Ascending aorta (tissue), 2 donors: ENCODE measurements at regions not wholly inside any gene's neighbourhood (a gene's known extent, or its start where the extent isn't known, plus 50 kb on each side); places are given as distances from the start of the nearest gene placed in this dataset.

Experiments used
- DNase-seq, 2 donors: peaks; one replicate each; pipeline ENCODE4 v3.0.0-alpha.2; 2019; ENCODE audit warnings: low spot score in 2 of 2
- H3K27ac ChIP-seq, 2 donors: fragments of 200-600 bp; sonication (generic); one replicate each; pipeline ENCODE4 v1.5.1; 2016 to 2017; ENCODE audit warnings: mild to moderate bottlenecking in 1 of 2
- H3K27me3 ChIP-seq: fragments of 200-600 bp; sonication (generic); one replicate; pipeline ENCODE4 v1.5.1; 2017
- H3K36me3 ChIP-seq, 2 donors: fragments of 200-600 bp; sonication (generic); one replicate each; pipeline ENCODE4 v1.5.1; 2016
- H3K4me1 ChIP-seq, 2 donors: fragments of 200-600 bp; sonication (generic); one replicate each; pipeline ENCODE4 v1.5.1; 2016 to 2017; ENCODE audit warnings: mild to moderate bottlenecking in 1 of 2
- H3K4me3 ChIP-seq, 2 donors: fragments of 200-600 bp; sonication (generic); one replicate each; pipeline ENCODE4 v1.5.1; 2016 to 2017; ENCODE audit warnings: mild to moderate bottlenecking in 1 of 2
- H3K9me3 ChIP-seq, 2 donors: fragments of 200-600 bp; sonication (generic); one replicate each; pipeline ENCODE4 v1.5.1; 2016
- intact Hi-C: fragments of 100-400 bp; cut with DNase I; formaldehyde crosslinking; loops from one replicate; pipeline ENCODE4 v1.15.1; 2023
- TF ChIP-seq, protein P1 (sequence below), 3 experiments: fragments of 200-600 bp in 2 of 3; fragments of 450-650 bp in 1 of 3; sonication (generic) in 2 of 3; IDR thresholded peaks; one replicate each; pipeline ENCODE4 v1.5.1; 2016 to 2019; ENCODE audit warnings: antibody characterized with exemption in 3 of 3, mild to moderate bottlenecking in 1 of 3, moderate library complexity in 1 of 3

DNA sequence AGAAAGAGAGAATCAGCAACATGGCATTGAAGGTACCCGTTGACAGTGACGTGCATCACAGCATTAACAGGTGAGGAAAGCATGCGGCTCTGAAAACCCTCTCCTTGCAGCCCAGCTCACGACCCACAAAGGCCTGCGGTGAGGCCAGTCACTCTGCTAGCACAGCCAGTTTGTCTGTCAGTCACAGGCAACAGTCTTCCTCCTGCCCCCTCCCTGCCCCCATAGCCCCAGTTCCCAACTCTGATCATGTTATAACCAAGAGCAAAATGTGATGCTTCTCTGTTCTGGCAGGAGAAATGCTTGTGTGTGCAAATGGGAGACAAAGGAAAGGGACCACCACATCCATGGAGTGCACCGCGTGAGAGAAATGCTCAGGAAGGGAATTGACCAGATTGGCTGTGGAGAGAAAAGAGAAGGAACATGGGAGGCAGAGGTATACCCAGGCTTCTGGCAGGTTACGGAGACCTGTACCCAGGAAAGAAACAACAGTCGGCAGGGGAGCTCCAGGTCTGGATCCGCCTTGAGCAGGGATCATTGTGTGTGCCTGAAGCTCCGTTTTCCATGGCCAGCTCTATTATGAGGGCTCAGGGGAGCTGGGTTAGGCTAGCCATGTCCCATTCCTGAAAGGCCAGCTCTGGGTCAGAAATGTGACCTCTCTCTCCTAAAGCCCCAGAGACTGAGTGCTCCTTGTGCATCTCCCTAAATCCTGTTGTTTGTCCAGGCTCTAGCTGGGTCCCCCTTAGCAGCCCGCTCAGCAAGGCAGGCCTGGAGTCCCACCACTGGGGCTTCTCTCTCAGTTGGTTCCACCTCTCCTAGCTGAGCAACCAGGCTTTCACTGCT lies 139.7 kb upstream of the MAMLD1 start:
- DNase-seq = peak in 1 of 2 donors; percentile 38
- H3K4me1 ChIP-seq = no peaks in the 10 kb centered on the region
- no peaks in the 10 kb centered on the region for H3K36me3 ChIP-seq
- H3K27ac ChIP-seq = no peak overlapping the region
- no peak overlapping the region for H3K4me3 ChIP-seq
- TF ChIP-seq, protein P1, sequence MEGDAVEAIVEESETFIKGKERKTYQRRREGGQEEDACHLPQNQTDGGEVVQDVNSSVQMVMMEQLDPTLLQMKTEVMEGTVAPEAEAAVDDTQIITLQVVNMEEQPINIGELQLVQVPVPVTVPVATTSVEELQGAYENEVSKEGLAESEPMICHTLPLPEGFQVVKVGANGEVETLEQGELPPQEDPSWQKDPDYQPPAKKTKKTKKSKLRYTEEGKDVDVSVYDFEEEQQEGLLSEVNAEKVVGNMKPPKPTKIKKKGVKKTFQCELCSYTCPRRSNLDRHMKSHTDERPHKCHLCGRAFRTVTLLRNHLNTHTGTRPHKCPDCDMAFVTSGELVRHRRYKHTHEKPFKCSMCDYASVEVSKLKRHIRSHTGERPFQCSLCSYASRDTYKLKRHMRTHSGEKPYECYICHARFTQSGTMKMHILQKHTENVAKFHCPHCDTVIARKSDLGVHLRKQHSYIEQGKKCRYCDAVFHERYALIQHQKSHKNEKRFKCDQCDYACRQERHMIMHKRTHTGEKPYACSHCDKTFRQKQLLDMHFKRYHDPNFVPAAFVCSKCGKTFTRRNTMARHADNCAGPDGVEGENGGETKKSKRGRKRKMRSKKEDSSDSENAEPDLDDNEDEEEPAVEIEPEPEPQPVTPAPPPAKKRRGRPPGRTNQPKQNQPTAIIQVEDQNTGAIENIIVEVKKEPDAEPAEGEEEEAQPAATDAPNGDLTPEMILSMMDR (IDR thresholded peaks at IDR 0.05) = no peak
- H3K9me3 ChIP-seq = no peaks in the 10 kb centered on the region
- intact Hi-C loops = no loop called here
- no peaks in the 10 kb centered on the region for H3K27me3 ChIP-seq

DNA sequence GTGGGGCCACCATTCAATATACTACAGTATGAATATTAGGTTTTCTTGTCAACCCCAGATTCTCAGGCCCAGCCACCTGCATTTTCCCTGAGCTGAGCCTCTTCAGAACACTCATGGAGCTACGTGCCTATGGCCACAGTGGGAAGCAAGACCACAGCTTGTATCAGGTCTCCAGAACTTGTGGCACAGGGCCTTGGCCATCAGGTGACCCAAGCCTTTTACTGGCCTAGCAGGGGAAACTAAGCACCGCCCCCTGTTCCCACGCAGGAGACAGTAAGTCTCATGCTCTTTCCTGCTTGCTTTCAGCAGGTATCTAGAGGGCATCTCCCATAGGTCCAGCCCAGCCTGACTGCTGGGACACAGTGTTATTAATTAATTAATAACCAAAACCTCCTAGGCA lies 138.4 kb upstream of the MAMLD1 start:
- H3K4me3 ChIP-seq = no peak overlapping the region
- TF ChIP-seq, protein P1 (IDR thresholded peaks at IDR 0.05) = no peak
- H3K9me3 ChIP-seq = no peaks in the 10 kb centered on the region
- H3K4me1 ChIP-seq = no peaks in the 10 kb centered on the region
- H3K27me3 ChIP-seq = no peaks in the 10 kb centered on the region
- DNase-seq = no peak
- H3K27ac ChIP-seq = no peak overlapping the region
- intact Hi-C loops = no loop called here
- H3K36me3 ChIP-seq = no peaks in the 10 kb centered on the region

DNA sequence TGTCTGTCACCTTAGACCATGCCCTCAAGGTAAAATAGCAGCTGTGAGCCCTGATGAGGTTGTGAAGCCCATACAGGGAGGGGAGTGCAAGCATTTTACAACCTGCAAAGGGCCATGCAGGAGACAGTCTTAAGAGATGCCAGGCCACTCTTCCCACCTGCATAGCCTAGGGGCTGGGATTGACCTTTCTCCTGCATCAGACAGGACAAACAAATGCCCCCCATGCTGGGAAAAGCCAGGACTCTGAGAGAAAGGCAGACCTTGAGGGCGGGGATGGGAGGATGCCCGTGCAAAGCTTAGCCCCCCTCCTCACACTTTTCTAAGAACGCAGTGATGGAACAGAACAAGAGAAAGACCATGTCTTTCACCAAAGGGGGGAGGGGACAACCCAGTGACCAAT lies 137.9 kb upstream of the MAMLD1 start:
- H3K27ac ChIP-seq = no peak overlapping the region
- intact Hi-C loops = no loop called here
- no peaks in the 10 kb centered on the region for H3K27me3 ChIP-seq
- DNase-seq = no peak
- no peaks in the 10 kb centered on the region for H3K36me3 ChIP-seq
- no peaks in the 10 kb centered on the region for H3K9me3 ChIP-seq
- H3K4me1 ChIP-seq = no peaks in the 10 kb centered on the region
- H3K4me3 ChIP-seq = no peak overlapping the region
- TF ChIP-seq, protein P1 (IDR thresholded peaks at IDR 0.05) = no peak

DNA sequence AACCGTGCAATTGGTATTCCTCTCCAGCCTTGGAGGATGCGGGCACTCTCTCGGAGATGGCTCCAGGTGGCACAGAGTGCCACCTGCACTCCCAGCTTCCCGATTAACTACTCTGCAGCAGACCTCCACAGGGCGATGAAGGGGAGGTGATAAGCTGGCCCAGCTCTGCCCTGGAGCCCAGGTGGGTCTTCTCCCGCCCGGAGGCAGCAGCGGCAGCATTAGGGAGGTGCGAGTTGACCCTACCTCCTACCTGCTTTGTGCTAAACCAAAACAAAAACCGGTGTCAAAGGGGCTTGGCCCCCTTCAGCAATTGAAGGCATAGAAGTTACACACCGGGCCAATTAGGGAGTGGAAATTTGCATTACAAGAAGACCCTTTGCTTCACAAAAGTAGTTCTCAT lies 137.4 kb upstream of the MAMLD1 start:
- intact Hi-C loops = no loop called here
- H3K27me3 ChIP-seq = no peaks in the 10 kb centered on the region
- DNase-seq = no peak

DNA sequence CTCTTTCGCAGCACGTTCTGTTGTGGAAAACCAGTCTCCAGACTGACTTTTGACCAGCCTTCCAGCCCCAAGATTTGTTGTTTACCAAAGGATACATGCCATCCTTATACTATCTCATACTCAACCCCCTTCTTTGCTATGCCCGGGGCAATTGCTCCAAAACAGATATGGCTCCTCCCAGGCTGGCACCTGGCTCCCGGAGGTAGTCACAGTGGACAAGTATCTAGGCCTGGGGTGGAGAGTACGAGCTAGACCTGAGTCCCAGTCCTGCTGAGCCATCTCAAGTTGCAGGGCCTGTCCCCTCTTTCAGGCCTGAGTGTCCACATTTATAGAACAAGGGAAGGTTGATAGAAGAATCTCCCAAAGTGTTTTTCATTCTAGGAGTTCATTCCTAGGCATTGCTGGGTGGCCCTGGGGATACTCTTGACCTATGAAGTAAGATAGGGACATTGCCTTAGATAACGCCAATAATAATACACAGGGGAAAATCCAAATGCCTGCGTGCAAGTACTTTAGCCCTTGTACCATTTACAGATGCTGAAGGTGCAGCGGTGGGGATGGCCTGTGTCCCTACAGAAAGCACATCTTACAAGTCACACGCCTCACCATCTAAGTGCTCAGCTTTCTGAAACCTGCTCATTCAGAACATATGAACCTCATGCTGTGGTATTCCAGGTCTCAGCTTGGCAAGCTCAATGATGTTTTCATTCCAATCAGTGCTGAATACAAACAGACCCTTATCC lies 136.7 kb upstream of the MAMLD1 start:
- intact Hi-C loops = no loop called here
- H3K9me3 ChIP-seq = no peaks in the 10 kb centered on the region
- no peak overlapping the region for H3K4me3 ChIP-seq
- H3K27me3 ChIP-seq = no peaks in the 10 kb centered on the region
- H3K27ac ChIP-seq = no peak overlapping the region
- H3K4me1 ChIP-seq = no peaks in the 10 kb centered on the region
- H3K36me3 ChIP-seq = no peaks in the 10 kb centered on the region
- TF ChIP-seq, protein P1 (IDR thresholded peaks at IDR 0.05) = no peak
- DNase-seq = no peak

More for the DNA sequence above, 137.4 kb upstream of the MAMLD1 start:
- no peaks in the 10 kb centered on the region for H3K4me1 ChIP-seq
- H3K4me3 ChIP-seq = no peak overlapping the region
- no peaks in the 10 kb centered on the region for H3K36me3 ChIP-seq
- no peaks in the 10 kb centered on the region for H3K9me3 ChIP-seq
- TF ChIP-seq, protein P1 (IDR thresholded peaks at IDR 0.05) = no peak
- no peak overlapping the region for H3K27ac ChIP-seq
